Right lobe of liver (tissue), 4 donors: ENCODE measurements at regions not wholly inside any gene's neighbourhood (a gene's known extent, or its start where the extent isn't known, plus 50 kb on each side); places are given as distances from the start of the nearest gene placed in this dataset.

Experiments used
- POLR2A ChIP-seq: fragments of 450-650 bp; IDR thresholded peaks from one replicate; pipeline ENCODE4 v1.6.1; 2017; ENCODE audit warnings: antibody characterized with exemption, mild to moderate bottlenecking
- TF ChIP-seq, protein P1 (sequence below), 4 donors: fragments of 200-600 bp in 3 of 4; fragments of 450-650 bp in 1 of 4; IDR thresholded peaks; one replicate each; pipeline versions ENCODE4 v1.5.1 to v1.8.0; 2016 to 2022; ENCODE audit warnings: antibody characterized with exemption in 4 of 4, mild to moderate bottlenecking in 2 of 4
- donor health status: DM: no; HTN: no; CAD: no.
- donor health status: DM: no; HTN: no; CAD: no.
- donor health status: DM: no; HTN: yes; CAD: no.

DNA sequence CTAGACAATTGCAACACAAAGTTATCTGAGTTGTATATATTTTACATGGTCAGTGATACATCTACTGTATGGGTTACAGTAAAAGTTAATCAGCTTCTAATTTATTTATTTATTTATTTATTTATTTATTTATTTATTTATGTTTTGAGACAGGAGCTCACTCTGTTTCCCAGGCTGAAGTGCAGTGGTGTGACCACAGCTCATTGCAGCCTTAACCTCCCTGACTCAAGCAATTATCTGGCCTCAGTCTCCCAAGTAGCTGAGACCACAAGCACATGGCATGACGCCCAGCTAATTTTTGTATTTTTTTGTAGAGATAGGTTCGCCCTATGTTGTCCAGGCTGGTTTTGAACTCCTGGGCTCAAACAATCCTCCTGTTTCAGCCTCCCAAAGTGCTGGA is 241.6 kb downstream of the PTPRC start:
- TF ChIP-seq, protein P1, sequence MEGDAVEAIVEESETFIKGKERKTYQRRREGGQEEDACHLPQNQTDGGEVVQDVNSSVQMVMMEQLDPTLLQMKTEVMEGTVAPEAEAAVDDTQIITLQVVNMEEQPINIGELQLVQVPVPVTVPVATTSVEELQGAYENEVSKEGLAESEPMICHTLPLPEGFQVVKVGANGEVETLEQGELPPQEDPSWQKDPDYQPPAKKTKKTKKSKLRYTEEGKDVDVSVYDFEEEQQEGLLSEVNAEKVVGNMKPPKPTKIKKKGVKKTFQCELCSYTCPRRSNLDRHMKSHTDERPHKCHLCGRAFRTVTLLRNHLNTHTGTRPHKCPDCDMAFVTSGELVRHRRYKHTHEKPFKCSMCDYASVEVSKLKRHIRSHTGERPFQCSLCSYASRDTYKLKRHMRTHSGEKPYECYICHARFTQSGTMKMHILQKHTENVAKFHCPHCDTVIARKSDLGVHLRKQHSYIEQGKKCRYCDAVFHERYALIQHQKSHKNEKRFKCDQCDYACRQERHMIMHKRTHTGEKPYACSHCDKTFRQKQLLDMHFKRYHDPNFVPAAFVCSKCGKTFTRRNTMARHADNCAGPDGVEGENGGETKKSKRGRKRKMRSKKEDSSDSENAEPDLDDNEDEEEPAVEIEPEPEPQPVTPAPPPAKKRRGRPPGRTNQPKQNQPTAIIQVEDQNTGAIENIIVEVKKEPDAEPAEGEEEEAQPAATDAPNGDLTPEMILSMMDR (IDR thresholded peaks at IDR 0.05): no peak
- no peak for TF ChIP-seq POLR2A
